HG02884 (cell line): ENCODE measurements at regions not wholly inside any gene's neighbourhood (a gene's known extent, or its start where the extent isn't known, plus 50 kb on each side); places are given as distances from the start of the nearest gene placed in this dataset.

ENCODE experiments used
- ATAC-seq: cut with Tn5 transposase; IDR thresholded peaks from one replicate; pipeline ENCODE4 v1.9.1; 2021; ENCODE audit warnings: mild to moderate bottlenecking, moderate library complexity; ENCODE audit not compliant: unreplicated experiment

DNA sequence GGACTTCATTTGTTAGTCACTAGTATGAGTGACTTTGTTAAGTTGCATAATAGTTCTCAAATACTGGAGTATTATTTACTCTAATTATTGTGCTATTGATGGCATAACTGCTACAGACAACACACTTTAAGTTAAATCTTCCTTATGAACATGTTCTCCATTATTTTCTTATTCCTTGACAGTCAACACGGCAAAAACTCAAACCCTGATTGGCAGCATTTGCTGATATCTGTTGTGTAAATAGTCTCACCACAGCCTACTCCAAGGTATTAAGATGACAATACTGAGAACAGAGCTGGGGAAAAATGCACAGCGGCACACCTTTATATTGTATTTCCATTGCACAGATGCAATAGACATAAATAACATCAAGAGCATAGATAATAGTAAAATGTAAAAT lies 568.0 kb upstream of the AADAT start:
- no peak for ATAC-seq

DNA sequence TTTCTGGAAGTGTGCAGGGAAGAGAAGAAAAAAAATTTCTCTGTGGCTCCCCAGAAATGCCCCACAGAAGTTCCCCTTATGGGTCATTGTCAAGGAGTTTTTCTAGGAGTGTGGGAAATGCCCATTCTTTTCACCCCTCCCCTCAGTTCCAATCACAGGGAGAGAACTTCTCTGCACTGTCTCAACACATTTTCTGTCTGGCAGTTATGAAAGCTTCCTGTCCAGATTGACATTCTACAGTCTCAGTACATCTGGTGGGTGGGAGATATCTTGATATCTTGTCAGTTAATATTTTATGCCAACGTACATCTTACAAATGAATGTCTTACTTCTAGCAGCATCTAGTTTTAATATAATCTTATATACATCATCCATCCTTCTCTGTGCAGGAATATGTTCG lies 566.8 kb upstream of the AADAT start:
- ATAC-seq: no peak

DNA sequence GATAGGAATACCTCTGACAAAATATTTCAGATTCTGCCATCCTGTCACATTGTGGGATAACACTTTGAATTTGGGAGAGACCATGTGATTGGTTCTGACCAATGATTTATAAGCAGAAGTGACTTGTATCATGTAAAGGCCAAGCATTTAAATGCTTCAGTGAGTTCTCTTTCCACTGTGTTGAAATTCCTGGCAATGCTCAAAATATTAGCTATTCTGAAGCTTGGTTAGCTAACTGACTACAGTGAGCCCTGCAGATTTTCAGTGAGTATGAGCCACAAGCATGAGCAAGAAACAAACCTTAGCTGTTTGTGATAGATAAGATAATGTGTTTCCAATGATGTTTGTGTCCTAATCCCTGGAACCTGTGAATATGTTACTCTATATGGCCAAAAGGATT lies 562.8 kb upstream of the AADAT start:
- ATAC-seq: no peak

DNA sequence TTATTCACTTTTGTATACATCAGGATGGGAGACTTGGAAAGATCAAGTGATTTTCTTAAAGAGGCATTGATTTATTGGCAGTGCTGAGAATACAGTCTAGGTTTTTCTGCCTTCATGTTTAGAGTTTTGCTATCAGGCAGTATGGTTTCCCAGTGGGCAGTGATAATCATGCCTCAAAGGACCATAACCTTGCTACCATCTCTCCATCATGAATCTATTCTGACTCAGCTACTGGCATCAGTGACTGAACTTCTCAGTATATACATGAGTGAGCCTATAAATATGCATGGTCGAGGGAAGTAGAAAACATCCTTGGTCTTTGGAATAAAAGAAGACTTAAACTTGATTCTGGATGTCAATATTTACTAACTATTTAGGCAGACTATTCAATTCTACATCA lies 562.0 kb upstream of the AADAT start:
- ATAC-seq: no peak

DNA sequence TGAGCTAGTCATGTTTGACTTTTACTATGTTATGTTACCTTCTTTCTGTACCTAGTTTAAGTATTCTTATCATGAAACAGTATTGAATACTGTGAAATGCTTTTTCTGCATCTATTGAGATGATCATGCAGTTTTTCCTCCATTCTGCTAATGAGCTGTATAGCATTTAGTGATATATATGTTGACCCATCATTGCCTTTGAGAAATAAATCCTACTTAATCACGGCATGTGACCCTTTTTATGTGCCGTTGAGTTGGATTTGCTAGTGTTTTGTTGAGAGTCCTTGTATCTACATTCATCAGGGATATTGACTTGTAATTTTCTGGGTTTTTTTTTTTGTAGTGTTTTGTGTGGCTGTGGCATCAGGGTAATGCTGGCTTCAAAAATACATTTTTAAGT lies 537.7 kb upstream of the AADAT start:
- no peak for ATAC-seq

DNA sequence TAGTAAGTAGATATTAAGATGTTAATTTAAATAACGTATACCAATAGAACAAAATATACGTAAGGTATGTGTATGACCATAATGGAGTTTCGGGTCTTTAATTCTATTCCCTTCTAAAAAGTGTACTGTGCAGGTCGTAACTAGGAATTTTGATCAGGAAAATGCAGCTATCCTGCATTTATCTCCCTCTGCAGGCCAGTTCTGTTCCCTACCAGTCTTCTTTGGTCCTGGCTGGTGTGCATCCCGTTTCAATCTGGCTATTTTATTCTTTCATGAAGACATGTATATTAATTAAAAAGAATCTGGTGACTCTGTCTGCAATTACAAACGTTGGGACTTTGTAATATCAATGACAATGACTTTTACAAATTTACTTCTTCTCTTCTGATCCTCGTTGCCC lies 534.1 kb upstream of the AADAT start:
- ATAC-seq: no peak

DNA sequence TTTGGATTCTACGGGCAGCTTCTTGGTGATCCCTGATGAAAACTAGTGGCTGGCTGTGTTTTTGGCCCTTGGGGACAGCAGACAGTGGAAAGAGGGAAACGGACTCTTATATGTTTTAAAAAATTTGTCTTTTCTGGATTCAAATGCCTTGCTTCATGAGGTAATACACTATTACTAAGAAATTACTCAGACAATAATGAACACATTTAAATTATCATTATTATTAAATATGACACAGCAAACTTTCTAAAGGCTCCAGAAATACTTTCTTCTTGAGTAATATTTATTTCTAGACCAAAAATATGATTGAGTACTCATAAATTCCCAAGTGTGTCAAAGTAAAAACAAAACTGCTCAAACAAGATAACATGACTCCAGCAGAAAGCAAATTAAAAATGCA lies 520.7 kb upstream of the AADAT start:
- no peak for ATAC-seq

DNA sequence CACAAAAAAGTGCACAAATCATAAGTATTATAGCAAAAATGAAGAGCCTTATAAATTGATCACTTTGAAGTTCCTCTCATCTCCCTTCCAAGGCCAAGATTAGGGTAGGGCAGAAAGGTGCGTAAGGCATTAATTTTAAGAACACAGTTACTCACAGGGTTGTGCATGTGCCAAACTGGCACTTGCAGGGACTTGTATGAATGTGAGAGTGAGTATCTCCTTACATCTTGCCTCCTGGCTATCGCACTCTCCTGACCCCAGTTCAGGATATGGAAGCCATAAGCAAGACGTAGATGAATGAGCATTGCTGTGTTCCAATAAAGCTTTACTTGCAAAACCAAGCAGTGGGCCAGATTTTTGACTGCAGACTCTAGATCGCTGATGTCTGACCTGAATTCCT lies 510.1 kb upstream of the AADAT start:
- no peak for ATAC-seq

DNA sequence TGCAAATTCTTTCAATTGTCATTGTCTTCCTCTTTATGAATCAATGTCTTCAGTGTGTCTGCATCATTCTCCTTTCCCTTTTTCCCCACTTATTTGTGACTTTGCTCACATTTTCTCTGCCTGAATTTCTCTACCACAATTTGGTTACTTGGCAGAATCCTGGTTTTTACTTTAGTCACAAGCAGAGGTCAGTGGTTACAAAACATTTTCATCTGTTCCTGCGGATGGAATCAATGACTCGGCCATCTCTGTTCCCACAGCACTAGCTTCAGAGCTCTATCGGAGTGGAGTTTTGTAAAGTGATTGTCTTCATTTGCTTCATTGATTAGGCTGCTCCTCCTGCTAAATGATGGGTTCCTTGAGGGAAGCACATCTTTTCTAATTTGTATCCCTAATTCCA lies 501.3 kb upstream of the AADAT start:
- ATAC-seq: no peak

DNA sequence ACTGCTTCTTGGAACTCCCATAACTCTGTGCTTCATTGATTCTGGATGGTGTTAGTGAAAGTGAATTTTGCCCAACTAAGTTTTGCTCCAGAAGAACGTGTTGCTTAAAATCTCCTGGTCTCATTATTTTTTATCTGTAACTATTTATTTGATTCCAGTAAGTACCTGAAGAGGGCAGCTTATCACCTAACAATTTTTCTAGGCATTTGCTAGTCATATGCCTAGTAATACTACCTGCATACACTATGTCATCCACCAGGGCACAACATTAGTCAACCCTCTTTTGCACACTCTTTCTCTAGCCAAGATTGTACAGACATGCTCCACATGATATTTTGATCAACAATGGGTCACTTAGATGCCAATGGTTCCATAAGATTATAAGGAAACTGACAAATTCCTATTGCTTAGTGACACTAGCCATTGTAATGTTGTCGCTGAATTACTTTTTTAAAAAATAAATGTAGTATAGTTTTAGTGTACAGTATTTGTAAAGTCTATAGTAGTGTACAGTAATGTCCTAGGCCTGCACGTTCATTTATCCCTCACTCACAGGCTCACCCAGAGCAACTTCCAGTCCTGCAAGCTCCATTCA lies 499.9 kb upstream of the AADAT start:
- ATAC-seq: peak; percentile 89

DNA sequence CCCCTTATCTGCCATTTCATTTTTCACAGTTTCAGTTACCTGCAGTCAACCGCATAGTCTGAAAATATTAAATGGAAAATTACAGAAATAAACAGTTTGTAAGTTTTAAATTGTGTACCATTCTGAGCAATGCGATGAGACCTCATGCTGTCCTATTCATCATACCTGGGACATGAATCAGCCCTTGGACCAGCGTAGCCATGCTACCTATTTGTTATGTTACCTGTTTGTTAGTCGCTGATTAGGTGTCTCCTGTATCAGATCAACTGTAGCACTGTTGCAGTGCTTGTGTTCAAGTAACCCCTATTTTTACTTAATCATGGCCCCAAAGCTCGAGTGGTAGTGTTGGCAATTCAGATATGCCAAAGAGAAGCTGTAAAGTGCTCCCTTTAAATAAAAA lies 492.2 kb upstream of the AADAT start:
- no peak for ATAC-seq

DNA sequence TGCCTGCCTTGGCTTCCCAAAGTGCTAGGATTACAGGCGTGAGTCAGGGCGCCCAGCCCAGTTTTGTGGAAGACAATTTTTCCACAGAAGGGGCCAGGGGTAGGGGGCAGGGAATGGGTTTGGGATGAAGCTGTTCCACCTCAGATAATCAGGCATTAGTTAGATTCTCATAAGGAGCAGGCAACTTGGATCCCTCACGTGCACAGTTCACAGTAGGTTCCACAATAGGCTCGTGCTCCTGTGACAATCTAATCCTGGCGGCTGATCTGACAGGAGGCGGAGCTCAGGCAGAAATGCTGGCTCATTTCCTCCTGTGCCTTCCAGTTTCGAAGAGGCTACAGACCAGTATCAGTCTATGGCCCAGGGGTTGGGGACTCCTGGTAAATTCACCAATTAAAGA lies 491.6 kb upstream of the AADAT start:
- no peak for ATAC-seq

DNA sequence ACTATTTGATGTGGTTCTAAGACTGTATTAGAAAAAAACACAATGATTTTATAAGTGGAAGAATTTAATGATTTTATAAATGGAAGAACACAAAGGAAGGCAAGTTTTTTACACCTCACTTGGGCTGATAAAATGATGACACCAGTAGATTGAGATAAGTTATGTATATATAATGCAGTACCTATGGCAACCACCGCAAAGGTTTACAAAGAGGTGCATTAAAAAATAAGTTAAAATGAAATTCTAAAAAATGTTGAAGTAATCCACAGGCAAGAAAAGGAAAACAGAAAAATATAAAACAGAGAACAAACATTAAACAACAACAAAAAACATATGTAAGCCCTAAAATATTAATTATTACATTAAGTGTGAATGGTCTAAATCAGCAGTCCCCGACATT lies 490.9 kb upstream of the AADAT start:
- no peak for ATAC-seq

DNA sequence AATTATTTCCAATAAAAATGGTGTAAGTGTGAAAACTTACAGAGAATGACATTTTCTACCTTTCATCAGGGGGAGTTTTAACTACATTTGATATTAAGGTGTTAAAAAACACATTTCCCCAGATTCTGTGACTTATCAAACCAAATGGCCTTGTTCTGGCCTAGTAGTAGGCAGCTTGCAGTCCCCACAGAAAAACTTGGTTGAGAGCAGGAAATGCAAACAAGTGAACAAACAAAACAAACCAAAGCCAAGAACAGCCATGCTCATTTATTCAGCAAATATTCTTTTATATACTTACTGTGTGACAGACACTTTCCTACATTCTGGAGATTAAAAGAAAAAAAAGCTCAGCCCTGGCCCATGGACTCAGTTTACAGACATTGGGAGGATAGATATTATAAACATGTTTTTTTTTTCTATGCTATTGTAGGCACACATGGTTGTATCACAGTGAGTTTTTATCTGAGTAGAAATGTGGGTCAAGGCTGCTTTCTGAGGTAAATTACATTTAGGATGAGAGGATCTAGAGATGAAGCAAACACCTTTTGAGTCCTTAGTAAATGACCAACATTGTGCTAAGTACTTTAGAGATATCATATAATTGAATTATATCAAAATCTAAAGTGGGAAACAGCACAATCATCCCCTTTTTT lies 449.2 kb upstream of the AADAT start:
- ATAC-seq: no peak

DNA sequence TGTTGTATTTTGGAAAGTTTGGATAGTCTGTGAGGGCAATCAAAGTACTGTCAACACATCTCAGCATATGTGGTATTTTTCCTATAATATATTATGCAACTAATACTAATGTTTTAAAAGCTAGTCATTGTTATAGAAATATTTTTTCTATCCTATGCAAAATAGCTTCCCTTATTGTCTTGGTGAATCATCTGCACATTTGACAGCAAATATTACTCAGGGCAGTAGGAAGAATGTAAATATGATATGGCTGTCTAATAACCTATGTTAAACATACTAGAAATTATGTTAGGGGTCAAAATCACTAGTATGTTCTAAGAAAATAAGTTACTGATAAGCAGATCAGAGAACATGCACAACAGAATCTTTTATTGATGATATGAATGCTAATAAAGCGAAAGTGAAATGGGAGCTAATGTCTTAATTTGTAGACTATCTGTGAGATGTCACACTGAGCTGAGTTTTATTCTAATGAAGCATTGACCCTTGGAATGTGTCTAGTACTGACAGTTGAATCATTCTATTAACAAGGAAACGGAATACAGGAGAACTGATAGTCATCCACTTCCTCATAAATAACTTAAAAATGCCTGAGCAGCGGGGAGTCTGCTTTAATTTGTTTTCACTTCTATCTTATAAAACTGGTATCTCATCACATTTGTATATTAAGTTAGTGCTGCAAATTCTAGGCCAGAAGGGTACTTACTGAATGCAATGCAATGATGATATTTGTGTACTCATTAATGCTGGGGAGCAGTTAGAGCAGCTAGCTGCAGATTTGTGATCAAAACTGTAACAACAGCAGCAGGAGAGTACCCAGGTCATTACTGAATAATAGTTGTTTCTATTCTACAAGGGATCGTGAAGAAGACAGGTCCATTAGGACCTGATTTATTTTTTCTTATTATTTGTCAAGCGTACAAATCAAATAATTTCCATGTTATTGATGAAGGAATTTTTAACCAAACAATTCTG lies 440.3 kb upstream of the AADAT start:
- no peak for ATAC-seq

DNA sequence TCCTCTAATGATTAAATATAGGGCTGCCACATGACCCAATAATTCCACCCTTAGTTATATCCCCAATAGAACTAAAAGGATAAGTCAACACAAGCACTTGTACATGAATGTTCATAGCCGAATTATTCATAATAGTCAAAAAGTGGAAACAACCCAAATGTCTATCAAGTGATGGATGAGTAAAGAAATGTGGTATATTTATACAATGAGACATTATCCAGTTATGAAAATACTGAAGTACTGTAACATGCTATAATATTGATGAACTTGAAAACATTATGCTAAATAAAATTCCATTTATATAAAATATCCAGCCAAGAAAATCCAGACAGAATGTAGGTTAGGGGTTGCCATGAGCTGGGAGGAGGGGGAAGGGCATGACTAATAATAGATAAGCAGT lies 436.7 kb upstream of the AADAT start:
- ATAC-seq: no peak

DNA sequence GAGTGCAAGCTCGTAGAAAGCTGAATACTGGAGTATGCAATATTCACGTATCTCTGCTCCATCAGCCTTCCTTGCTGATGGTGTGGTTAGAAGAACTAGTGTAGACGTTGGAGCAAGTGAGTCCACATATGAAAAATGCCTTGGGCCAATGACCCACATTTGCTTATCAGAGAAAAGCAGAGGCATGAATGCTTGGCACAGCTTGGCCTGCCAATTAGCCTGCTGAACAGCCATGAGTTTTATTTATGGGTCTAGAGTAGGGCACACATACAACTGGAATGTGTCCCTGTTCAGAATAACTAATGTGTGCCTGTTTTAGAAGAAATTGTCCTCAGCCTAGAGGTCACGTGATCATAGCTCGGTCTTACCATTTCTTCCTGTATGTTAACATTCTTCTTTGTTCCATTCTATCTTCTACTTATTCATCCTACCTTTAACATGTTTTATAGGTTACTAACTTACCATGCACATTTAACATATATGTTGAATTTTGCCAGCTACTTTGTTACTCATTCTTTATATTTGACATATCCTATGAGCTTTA lies 432.7 kb upstream of the AADAT start:
- no peak for ATAC-seq

DNA sequence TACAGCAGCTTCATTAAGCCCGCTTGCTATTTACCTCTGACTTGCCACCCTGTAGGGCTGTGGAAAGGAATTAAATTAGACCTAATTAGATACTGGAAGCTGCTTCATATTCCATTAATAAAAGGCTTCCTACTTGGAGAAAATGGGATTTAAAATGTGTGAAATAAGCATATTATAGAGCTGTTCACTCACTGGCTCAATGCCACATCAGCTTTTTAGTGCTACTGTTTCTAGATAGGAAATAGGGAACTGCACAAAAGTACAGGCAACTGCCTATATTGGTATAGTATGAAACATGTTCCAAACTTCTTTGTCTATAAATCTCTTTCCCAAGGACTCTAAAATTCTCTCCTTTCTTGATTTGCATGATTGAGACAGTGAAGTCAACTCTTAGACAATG lies 407.9 kb upstream of the AADAT start:
- peak; percentile 32 for ATAC-seq

DNA sequence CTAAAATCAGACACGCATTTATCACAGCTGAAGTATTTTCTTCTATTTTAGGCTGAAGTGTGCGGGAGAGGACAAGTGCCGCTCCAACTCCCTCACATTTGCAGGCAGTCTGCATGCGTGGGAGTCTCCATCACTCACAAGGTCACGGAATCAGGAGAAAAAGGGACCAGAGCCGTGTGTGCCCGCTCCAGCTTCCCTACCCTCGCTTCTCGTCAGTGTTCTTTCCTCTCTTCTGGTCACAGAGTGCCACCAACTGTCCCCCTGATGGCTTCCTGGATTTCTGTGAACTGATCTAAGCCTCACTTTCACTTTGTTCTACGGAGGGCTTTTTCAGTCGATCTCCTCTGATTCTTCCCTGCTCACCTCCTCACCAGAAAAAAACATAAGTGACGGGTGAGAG lies 407.4 kb upstream of the AADAT start:
- peak; percentile 79 for ATAC-seq

DNA sequence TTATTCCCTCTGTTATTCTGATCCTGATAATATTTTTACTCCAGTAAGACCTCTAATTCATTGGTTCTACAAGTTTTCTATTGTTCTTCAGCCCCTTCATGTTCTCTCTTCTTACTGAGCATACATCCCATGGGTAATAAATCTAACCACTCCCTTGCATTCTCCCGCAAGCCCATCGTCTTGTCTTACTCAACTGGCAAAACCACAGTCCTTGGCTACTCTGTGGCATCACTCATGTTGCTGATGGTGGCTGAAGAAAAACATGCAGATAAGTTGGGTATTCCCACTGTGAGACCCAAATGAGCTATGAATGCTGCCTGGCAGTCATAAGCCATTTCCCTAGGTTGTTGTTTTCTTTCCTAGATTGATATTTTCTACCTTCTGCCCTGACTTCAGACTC lies 402.2 kb upstream of the AADAT start:
- no peak for ATAC-seq

DNA sequence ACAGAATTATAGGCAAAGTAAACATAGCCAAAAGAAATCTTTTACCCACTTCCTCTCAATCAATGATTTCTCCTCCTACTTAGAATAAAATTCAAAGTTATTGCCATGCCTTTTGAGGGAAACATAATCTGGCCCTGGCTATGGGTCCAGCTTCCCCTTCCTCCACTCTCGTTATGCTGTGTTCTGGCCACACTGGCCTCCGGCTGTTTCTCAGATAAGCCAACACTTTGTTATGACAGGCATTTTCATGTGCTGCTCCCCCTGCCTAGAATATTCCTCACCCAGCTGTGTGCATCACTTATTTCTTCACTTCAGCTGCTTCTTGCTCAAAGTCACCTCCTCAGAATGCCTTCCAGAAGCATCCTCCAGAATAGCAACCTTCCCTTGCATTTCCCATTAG lies 386.6 kb upstream of the AADAT start:
- ATAC-seq: no peak

DNA sequence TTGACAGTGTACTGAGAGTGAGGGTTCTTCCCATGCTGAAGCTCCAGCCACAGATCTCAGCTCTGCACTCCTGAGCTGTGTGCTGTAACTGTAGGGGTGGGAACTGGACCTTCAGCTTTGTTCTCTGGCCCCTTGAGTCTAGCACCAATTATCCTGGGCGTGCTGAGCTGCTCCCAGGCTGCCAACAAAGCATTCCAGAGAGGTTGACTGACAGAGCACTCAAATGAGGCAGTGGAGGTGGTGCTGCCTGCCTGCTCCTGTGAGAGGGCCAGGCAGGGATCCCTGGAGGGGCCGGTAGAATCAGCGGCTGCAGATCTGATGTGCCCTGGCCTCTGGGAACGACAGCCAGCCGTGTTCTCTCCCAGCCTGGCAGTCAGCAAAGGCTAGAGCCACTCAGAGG lies 375.7 kb upstream of the AADAT start:
- no peak for ATAC-seq
